Esophagus (tissue), 2 donors: ENCODE measurements at regions not wholly inside any gene's neighbourhood (a gene's known extent, or its start where the extent isn't known, plus 50 kb on each side); places are given as distances from the start of the nearest gene placed in this dataset.

Experiments
- H3K27ac ChIP-seq, 2 donors: one replicate each; pipeline ENCODE4 v1.5.1; 2013; ENCODE audit warnings: low read depth in 2 of 2, mild to moderate bottlenecking in 2 of 2, inconsistent platforms in 1 of 2, low read length in 1 of 2, moderate library complexity in 1 of 2
- H3K27me3 ChIP-seq, 2 donors: one replicate each; pipeline ENCODE4 v1.6.1; 2013; ENCODE audit warnings: low read length in 2 of 2, control low read depth in 1 of 2, mild to moderate bottlenecking in 1 of 2; ENCODE audit not compliant: insufficient read depth in 2 of 2, control insufficient read depth in 1 of 2
- H3K36me3 ChIP-seq, 2 donors: one replicate each; pipeline ENCODE4 v1.6.1; 2013; ENCODE audit warnings: low read length in 1 of 2; ENCODE audit not compliant: control insufficient read depth in 2 of 2, insufficient read depth in 2 of 2
- H3K4me1 ChIP-seq, 2 donors: one replicate each; pipeline ENCODE4 v1.6.1; 2013; ENCODE audit warnings: low read length in 1 of 2; ENCODE audit not compliant: control insufficient read depth in 2 of 2, insufficient read depth in 2 of 2
- H3K4me3 ChIP-seq, 2 donors: one replicate each; pipeline ENCODE4 v1.5.1; 2013; ENCODE audit warnings: low read length in 2 of 2, mild to moderate bottlenecking in 2 of 2, low read depth in 1 of 2, moderate library complexity in 1 of 2
- H3K9me3 ChIP-seq, 2 donors: one replicate each; pipeline ENCODE4 v1.6.1; 2013; ENCODE audit warnings: mild to moderate bottlenecking in 2 of 2, low read depth in 1 of 2, low read length in 1 of 2, moderate library complexity in 1 of 2; ENCODE audit not compliant: control insufficient read depth in 2 of 2, insufficient read depth in 1 of 2
- WGBS, 2 donors: extraction: QIAGEN DNeasy Blood & Tissue Kit; methylation state at CpG; one replicate each; pipeline ENCODE4 v1.1.7; 2013; 5-methylcytosine and 5-hydroxymethylcytosine counted together
- donor health status: healthy with polysubstance abuse.
- donor health status: Bipolar disorder and iron deficiency.

- no peak overlapping the region for H3K27ac ChIP-seq
- peaks cover 3 to 10% of the 10 kb centered on the region in 2 donors for H3K9me3 ChIP-seq
- no peak overlapping the region for H3K4me3 ChIP-seq
- no peaks in the 10 kb centered on the region for H3K36me3 ChIP-seq
- H3K4me1 ChIP-seq = no peaks in the 10 kb centered on the region
- H3K27me3 ChIP-seq = no peaks in the 10 kb centered on the region
- WGBS, 2 donors = 86 to 91% methylated on average over 7 of the region's 7 CpGs
These were observed 845.0 kb downstream of the TBC1D22A start for GRCh38 chr22:47607486-47607885.

DNA sequence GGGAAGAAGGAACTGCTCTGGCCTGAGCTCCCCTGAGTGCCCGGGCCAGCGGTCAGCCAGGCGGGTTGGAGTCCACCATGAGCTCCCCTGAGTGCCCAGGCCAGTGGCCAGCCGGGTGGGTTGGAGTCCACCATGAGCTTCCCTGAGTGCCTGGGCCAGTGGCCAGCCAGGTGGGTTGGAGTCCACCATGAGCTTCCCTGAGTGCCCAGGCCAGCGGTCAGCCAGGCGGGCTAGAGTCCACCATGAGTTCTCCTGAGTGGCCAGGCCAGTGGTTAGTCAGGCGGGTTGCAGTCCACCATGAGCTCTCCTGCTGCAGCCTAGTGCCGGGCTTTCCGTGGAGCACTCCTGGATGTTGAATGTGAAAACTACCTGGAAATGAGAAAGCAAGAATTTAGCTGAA is 844.0 kb downstream of the TBC1D22A start:
- no peaks in the 10 kb centered on the region for H3K36me3 ChIP-seq
- 88 to 89% methylated on average over 9 of the region's 9 CpGs for WGBS, 2 donors
- no peak overlapping the region for H3K4me3 ChIP-seq
- no peaks in the 10 kb centered on the region for H3K27me3 ChIP-seq
- peaks cover 3 to 10% of the 10 kb centered on the region in 2 donors for H3K9me3 ChIP-seq
- no peak overlapping the region for H3K27ac ChIP-seq
- H3K4me1 ChIP-seq = no peaks in the 10 kb centered on the region

DNA sequence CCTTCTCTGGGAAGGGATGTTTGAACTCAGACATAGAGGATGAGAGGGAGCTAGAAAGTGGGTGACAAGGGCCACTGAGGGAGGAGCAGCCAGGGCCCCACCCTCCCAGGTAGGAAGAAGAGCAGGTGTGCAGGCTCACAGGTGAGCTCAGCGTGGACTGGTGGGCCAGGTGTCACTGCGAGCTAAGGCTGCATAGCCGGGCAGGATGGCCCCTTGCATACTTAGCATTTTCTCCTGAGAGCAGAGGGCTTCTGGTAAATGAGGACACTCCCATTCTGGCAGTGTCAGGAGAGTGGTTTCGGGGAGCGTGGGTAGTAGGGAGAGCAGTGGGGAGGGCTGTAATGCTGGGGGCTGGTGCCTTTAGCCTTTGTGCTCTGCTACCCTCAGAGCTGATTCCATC is 843.4 kb downstream of the TBC1D22A start:
- Histone ChIP-seq H3K4me1 (no peaks in the 10 kb centered on the region), H3K36me3 (no peaks in the 10 kb centered on the region), H3K27ac (no peak overlapping the region), H3K4me3 (no peak overlapping the region), H3K9me3 (peaks cover 3 to 10% of the 10 kb centered on the region in 2 donors), H3K27me3 (no peaks in the 10 kb centered on the region)
- WGBS, 2 donors = 57 to 63% methylated on average over 5 of the region's 5 CpGs

DNA sequence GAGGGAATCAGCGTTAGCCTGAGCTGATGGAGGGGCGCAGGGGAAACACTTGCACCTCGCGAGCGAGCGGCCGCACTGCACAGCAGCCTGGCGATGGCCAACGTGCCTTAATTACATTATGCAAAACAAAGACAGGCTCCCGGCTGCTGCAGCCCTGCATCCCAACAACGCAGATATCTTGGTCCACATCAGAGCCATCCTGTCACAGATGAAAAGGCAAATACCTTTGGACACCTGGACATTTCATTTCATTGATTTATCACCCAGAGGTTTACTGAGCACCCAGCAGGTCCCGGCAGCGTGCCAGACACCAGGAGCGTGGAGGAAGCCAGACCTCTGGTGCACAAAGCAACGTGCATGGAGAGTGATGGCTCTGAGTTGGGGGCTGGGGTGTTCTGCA is 843.0 kb downstream of the TBC1D22A start:
- Histone ChIP-seq H3K4me3 (no peak overlapping the region), H3K4me1 (no peaks in the 10 kb centered on the region), H3K36me3 (no peaks in the 10 kb centered on the region), H3K27ac (no peak overlapping the region), H3K27me3 (no peaks in the 10 kb centered on the region), H3K9me3 (peaks cover 3 to 8% of the 10 kb centered on the region in 2 donors)
- WGBS, 2 donors = 62 to 75% methylated on average over 15 of the region's 15 CpGs

- Histone ChIP-seq H3K4me1 (no peaks in the 10 kb centered on the region), H3K36me3 (no peaks in the 10 kb centered on the region), H3K4me3 (no peak overlapping the region), H3K9me3 (peaks cover 0 to 4% of the 10 kb centered on the region in 2 donors), H3K27me3 (no peaks in the 10 kb centered on the region), H3K27ac (no peak overlapping the region)
- 74 to 84% methylated on average over 3 of the region's 3 CpGs for WGBS, 2 donors
These were observed 842.1 kb downstream of the TBC1D22A start for GRCh38 chr22:47604563-47604962.

- Histone ChIP-seq H3K27me3 (no peaks in the 10 kb centered on the region), H3K36me3 (no peaks in the 10 kb centered on the region), H3K27ac (no peak overlapping the region), H3K9me3 (peaks cover 0 to 4% of the 10 kb centered on the region in 2 donors), H3K4me1 (no peaks in the 10 kb centered on the region), H3K4me3 (no peak overlapping the region)
- WGBS, 2 donors = 91 to 94% methylated on average over 3 of the region's 3 CpGs
These were observed 840.3 kb downstream of the TBC1D22A start for GRCh38 chr22:47602732-47603131.

DNA sequence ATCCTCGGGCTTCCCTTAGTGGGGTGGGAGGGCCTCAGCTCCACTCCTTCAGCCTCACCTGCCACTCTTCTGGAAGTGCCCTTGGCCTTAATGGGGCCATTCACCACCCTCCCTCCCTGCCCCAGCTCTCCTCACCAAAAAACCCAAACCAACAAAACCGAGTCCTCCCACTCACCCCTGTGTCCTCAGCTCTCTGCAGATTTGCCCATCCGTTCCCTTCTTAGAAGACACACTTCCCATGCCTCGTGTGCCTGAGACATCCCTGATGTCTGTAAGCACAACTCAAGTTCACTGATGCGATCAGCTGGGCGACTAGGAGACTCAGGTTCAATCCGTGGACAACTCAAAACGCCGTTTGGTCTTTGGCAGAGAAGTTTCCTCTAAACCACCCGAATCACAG is 839.2 kb downstream of the TBC1D22A start:
- Histone ChIP-seq H3K36me3 (no peaks in the 10 kb centered on the region), H3K27ac (no peak overlapping the region), H3K4me1 (no peaks in the 10 kb centered on the region), H3K4me3 (no peak overlapping the region), H3K9me3 (peaks cover 0 to 4% of the 10 kb centered on the region in 2 donors), H3K27me3 (no peaks in the 10 kb centered on the region)
- 64 to 74% methylated on average over 10 of the region's 10 CpGs for WGBS, 2 donors

DNA sequence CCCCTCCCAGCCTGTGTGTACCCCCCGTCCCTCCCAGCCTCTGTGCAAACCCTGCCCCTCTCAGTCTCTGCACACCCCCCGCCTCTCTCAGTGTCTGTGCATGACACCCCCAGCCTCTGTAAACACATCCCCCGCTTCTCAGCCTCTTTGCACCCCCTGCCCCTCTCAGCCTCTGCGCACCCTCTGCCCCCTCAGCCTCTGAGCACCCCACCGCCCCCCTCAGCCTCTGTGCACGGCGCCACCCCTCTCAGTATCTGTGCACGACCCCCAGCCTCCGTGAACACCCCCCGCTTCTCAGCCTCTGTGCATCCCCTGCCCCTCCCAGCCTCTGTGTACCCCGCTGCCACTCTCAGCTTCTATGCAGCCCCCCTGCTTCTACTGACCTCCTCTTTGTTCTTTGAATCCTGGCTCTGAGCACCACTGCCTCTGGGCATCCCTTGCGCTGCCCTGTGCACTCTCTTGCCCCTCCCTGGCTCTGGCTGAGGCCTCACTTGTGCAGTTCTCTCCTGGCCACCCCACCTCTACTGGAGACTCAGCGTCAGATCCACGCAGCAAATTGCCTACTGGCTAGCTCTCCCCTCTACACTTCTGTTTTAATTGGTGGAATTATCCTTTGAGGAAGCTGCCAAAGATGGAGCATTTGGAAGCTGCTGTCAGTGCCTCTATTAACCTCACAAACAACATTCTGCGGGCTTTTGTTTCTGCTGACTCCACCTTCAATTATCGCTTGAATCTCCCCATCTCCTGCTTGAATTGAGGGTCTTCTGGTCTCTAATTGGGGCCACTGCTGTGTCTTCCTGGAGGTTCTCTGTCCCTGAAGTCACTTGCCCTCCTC is 838.6 kb downstream of the TBC1D22A start:
- Histone ChIP-seq H3K27me3 (no peaks in the 10 kb centered on the region), H3K36me3 (no peaks in the 10 kb centered on the region), H3K4me1 (no peaks in the 10 kb centered on the region), H3K4me3 (no peak overlapping the region), H3K9me3 (peaks cover 0 to 4% of the 10 kb centered on the region in 2 donors), H3K27ac (no peak overlapping the region)
- 68% methylated on average over 16 of the region's 16 CpGs for WGBS, 2 donors

GRCh38 chr22:47600281-47600680 is 837.8 kb downstream of the TBC1D22A start:
- Histone ChIP-seq H3K4me3 (no peak overlapping the region), H3K27me3 (no peaks in the 10 kb centered on the region), H3K36me3 (no peaks in the 10 kb centered on the region), H3K27ac (no peak overlapping the region), H3K9me3 (peaks cover 0 to 4% of the 10 kb centered on the region in 2 donors), H3K4me1 (no peaks in the 10 kb centered on the region)
- WGBS, 2 donors = 61 to 64% methylated on average over 11 of the region's 11 CpGs

GRCh38 chr22:47599753-47600152 is 837.3 kb downstream of the TBC1D22A start:
- Histone ChIP-seq H3K4me1 (no peaks in the 10 kb centered on the region), H3K27ac (no peak overlapping the region), H3K36me3 (no peaks in the 10 kb centered on the region), H3K4me3 (no peak overlapping the region), H3K27me3 (no peaks in the 10 kb centered on the region), H3K9me3 (peaks cover 0 to 4% of the 10 kb centered on the region in 2 donors)
- 43 to 59% methylated on average over 10 of the region's 10 CpGs for WGBS, 2 donors
